HEK293T (cell line): ENCODE measurements at regions not wholly inside any gene's neighbourhood (a gene's known extent, or its start where the extent isn't known, plus 50 kb on each side); places are given as distances from the start of the nearest gene placed in this dataset.

ENCODE experiments used
- ARNT ChIP-seq: fragments of 450-650 bp; IDR thresholded peaks from 2 replicates; pipeline ENCODE4 v1.6.1; 2017; ENCODE audit warnings: mild to moderate bottlenecking
- BHLHE40 ChIP-seq: fragments of 450-650 bp; IDR thresholded peaks from 2 replicates; pipeline ENCODE4 v1.6.1; 2016; ENCODE audit warnings: mild to moderate bottlenecking, moderate library complexity, borderline replicate concordance
- FOXK2 ChIP-seq: fragments of 450-650 bp; IDR thresholded peaks from 2 replicates; pipeline ENCODE4 v1.6.1; 2016; ENCODE audit warnings: mild to moderate bottlenecking
- FOXM1 ChIP-seq: fragments of 450-650 bp; IDR thresholded peaks from 2 replicates; pipeline ENCODE4 v1.6.1; 2017; ENCODE audit warnings: mild to moderate bottlenecking, borderline replicate concordance
- L3MBTL2 ChIP-seq: fragments of 450-650 bp; conservative IDR thresholded peaks from 2 replicates; pipeline ENCODE4 v1.6.1; 2016; ENCODE audit warnings: mild to moderate bottlenecking
- NFRKB ChIP-seq: fragments of 450-650 bp; IDR thresholded peaks from 2 replicates; pipeline ENCODE4 v1.6.1; 2016; ENCODE audit warnings: mild to moderate bottlenecking, moderate library complexity
- SP1 ChIP-seq: fragments of 450-650 bp; IDR thresholded peaks from 2 replicates; pipeline ENCODE4 v1.6.1; 2017
- TARDBP ChIP-seq: fragments of 450-650 bp; IDR thresholded peaks from 2 replicates; pipeline ENCODE4 v1.6.1; 2016
- TF ChIP-seq, protein P1 (sequence below): fragments of 450-650 bp; IDR thresholded peaks from 2 replicates; pipeline ENCODE4 v1.6.1; 2016

DNA sequence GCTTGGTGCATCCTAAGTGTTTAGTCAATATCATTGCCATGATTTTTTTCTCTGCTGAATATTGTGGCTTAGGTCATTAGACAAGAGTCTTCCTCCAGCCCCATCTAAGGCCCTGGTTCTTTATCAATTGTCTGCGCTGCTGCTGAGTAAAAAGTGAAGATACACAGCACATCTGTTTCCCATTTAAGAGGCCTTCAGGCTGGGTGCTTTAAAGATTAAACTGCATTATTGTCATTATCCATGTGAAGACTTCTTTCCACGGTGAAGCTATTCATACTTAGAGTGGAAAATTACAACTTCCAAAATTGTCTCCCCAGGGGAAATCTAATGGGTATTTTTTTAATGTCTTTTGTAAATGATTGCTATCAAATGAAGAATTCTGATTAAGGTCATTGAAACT is 719.8 kb upstream of the LRRC4C start:
- no peak for TF ChIP-seq L3MBTL2
- no peak for TF ChIP-seq BHLHE40
- TF ChIP-seq FOXM1 = no peak
- TF ChIP-seq FOXK2 = no peak
- no peak for TF ChIP-seq NFRKB
- no peak for TF ChIP-seq SP1
- no peak for TF ChIP-seq TARDBP
- TF ChIP-seq ARNT = no peak
- TF ChIP-seq, protein P1, sequence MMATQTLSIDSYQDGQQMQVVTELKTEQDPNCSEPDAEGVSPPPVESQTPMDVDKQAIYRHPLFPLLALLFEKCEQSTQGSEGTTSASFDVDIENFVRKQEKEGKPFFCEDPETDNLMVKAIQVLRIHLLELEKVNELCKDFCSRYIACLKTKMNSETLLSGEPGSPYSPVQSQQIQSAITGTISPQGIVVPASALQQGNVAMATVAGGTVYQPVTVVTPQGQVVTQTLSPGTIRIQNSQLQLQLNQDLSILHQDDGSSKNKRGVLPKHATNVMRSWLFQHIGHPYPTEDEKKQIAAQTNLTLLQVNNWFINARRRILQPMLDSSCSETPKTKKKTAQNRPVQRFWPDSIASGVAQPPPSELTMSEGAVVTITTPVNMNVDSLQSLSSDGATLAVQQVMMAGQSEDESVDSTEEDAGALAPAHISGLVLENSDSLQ = no peak
